ENCODE measurements at regions not wholly inside any gene's neighbourhood (a gene's known extent, or its start where the extent isn't known, plus 50 kb on each side); places are given as distances from the start of the nearest gene placed in this dataset.

DNA sequence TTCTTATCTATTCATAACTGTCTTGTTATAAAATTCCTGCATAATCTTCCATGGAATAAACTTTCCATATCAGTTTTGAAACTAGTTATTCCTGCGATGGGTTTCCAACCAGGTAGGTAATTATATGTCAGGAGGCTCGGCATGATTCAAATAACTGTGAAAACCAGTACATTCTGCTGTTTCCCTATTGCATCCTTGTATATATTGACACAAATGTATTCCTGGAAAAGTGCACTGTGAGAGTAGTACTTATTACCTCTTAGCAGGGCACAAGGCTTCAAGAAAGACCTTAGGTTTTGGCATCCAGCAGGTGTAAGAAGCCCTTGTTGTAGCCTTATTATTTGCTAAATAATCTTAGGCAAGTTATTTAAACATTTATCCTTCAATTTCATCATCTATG, 1131.3 kb upstream of the ATXN8OS start:
- Histone ChIP-seq H3K79me2 (ENCODE audit: insufficient read depth, low read length) (no peaks in the 10 kb centered on the region), H3K9me3 (ENCODE audit: insufficient read depth, low read length) (no peaks in the 10 kb centered on the region), H3K9ac (ENCODE audit: low read length) (no peak overlapping the region), H4K20me1 (ENCODE audit: low read depth, low read length) (no peaks in the 10 kb centered on the region), H3K4me2 (ENCODE audit: low read depth, low read length, poor library complexity, severe bottlenecking) (no peak overlapping the region), H3K27me3 (ENCODE audit: low read length) (no peaks in the 10 kb centered on the region), H3K9me2 (replicated peaks; ENCODE audit: insufficient read depth, low read length) (no peaks in the 10 kb centered on the region), H2AFZ (ENCODE audit: low read depth, low read length, severe bottlenecking) (no peak overlapping the region), H3K36me3 (ENCODE audit: low read length) (no peaks in the 10 kb centered on the region), H3F3A (ENCODE audit: insufficient read depth) (no peaks in the 10 kb centered on the region), H3K4me3 (ENCODE audit: insufficient read depth, low read length, poor library complexity, severe bottlenecking) (no peak overlapping the region), H3K27ac (ENCODE audit: low read depth, low read length) (no peak overlapping the region)
- TF ChIP-seq CTCF (IDR thresholded peaks at IDR 0.05; ENCODE audit: insufficient read depth, low read length, poor library complexity, severe bottlenecking): no peak
- TF ChIP-seq EZH2phosphoT487 (conservative IDR thresholded peaks at IDR 0.05; ENCODE audit: low read length): no peak

DNA sequence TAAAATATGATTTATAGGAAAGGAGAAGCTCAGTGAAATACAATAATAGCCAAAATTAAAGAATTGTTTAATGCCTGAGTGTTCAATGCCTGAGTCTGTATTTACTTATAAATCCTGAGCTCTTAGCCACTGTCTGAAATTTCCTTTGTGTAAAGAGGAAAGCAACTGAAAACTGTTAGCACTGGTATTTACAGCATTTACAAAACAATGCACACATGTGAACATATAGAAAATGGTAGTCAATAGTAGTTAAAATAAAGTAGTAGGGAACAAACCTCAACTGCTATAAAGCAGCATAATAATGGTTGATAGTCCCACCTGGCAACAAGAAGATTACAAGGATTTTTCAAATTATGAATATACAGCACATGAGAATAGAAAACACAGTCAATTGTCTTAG, 1137.1 kb upstream of the ATXN8OS start:
- no peak for TF ChIP-seq EZH2phosphoT487 (conservative IDR thresholded peaks at IDR 0.05; ENCODE audit: low read length)
- TF ChIP-seq CTCF (IDR thresholded peaks at IDR 0.05; ENCODE audit: insufficient read depth, low read length, poor library complexity, severe bottlenecking): no peak
- Histone ChIP-seq H3F3A (ENCODE audit: insufficient read depth) (no peaks in the 10 kb centered on the region), H3K27ac (ENCODE audit: low read depth, low read length) (no peak overlapping the region), H2AFZ (ENCODE audit: low read depth, low read length, severe bottlenecking) (no peak overlapping the region), H3K79me2 (ENCODE audit: insufficient read depth, low read length) (no peaks in the 10 kb centered on the region), H3K9me2 (replicated peaks; ENCODE audit: insufficient read depth, low read length) (no peaks in the 10 kb centered on the region), H3K4me2 (ENCODE audit: low read depth, low read length, poor library complexity, severe bottlenecking) (no peak overlapping the region), H4K20me1 (ENCODE audit: low read depth, low read length) (no peaks in the 10 kb centered on the region), H3K9ac (ENCODE audit: low read length) (no peak overlapping the region), H3K9me3 (ENCODE audit: insufficient read depth, low read length) (no peaks in the 10 kb centered on the region), H3K36me3 (ENCODE audit: low read length) (no peaks in the 10 kb centered on the region), H3K27me3 (ENCODE audit: low read length) (no peaks in the 10 kb centered on the region), H3K4me3 (ENCODE audit: insufficient read depth, low read length, poor library complexity, severe bottlenecking) (no peak overlapping the region)

DNA sequence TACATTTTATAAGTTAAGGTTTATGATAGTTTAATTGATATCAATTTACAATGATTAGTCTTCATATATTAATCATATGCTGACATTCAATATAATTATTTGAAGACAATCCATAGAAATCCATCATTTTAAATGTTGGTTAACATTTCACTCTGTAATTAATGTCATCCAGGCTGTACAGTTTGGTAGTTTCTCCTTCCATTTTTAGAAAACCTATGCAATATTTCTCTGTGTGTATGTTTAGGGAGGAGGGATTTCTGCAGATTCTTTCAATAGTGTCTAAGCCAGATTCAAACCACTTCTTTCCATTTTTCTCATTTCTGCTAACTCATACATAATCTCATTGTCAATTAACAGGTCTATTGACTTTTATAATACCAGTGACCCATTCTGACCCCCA, 1159.0 kb upstream of the ATXN8OS start:
- H3K4me3 ChIP-seq (ENCODE audit: insufficient read depth, low read length, poor library complexity, severe bottlenecking): no peak overlapping the region
- no peaks in the 10 kb centered on the region for H3K27me3 ChIP-seq (ENCODE audit: low read length)
- no peaks in the 10 kb centered on the region for H3K9me2 ChIP-seq (replicated peaks; ENCODE audit: insufficient read depth, low read length)
- H3K4me2 ChIP-seq (ENCODE audit: low read depth, low read length, poor library complexity, severe bottlenecking): no peak overlapping the region
- TF ChIP-seq CTCF (IDR thresholded peaks at IDR 0.05; ENCODE audit: insufficient read depth, low read length, poor library complexity, severe bottlenecking) (no peak), EZH2phosphoT487 (conservative IDR thresholded peaks at IDR 0.05; ENCODE audit: low read length) (no peak)
- H3K79me2 ChIP-seq (ENCODE audit: insufficient read depth, low read length): no peaks in the 10 kb centered on the region
- no peak overlapping the region for H3K9ac ChIP-seq (ENCODE audit: low read length)
- no peak overlapping the region for H2AFZ ChIP-seq (ENCODE audit: low read depth, low read length, severe bottlenecking)
- no peaks in the 10 kb centered on the region for H4K20me1 ChIP-seq (ENCODE audit: low read depth, low read length)
- H3K27ac ChIP-seq (ENCODE audit: low read depth, low read length): no peak overlapping the region
- no peaks in the 10 kb centered on the region for H3F3A ChIP-seq (ENCODE audit: insufficient read depth)
- no peaks in the 10 kb centered on the region for H3K9me3 ChIP-seq (ENCODE audit: insufficient read depth, low read length)
- H3K36me3 ChIP-seq (ENCODE audit: low read length): no peaks in the 10 kb centered on the region

GRCh38 chr13:68944272-68944671, 1163.4 kb upstream of the ATXN8OS start:
- TF ChIP-seq CTCF (IDR thresholded peaks at IDR 0.05; ENCODE audit: insufficient read depth, low read length, poor library complexity, severe bottlenecking): no peak
- TF ChIP-seq EZH2phosphoT487 (conservative IDR thresholded peaks at IDR 0.05; ENCODE audit: low read length): no peak

More at GRCh38 chr13:68944272-68944671, 1163.4 kb upstream of the ATXN8OS start:
- Histone ChIP-seq H4K20me1 (ENCODE audit: low read depth, low read length) (no peaks in the 10 kb centered on the region), H3K4me3 (ENCODE audit: insufficient read depth, low read length, poor library complexity, severe bottlenecking) (no peak overlapping the region), H3K4me2 (ENCODE audit: low read depth, low read length, poor library complexity, severe bottlenecking) (no peak overlapping the region), H3K9ac (ENCODE audit: low read length) (no peak overlapping the region), H2AFZ (ENCODE audit: low read depth, low read length, severe bottlenecking) (no peak overlapping the region), H3K9me3 (ENCODE audit: insufficient read depth, low read length) (no peaks in the 10 kb centered on the region), H3K36me3 (ENCODE audit: low read length) (no peaks in the 10 kb centered on the region), H3K79me2 (ENCODE audit: insufficient read depth, low read length) (no peaks in the 10 kb centered on the region), H3K9me2 (replicated peaks; ENCODE audit: insufficient read depth, low read length) (no peaks in the 10 kb centered on the region), H3K27ac (ENCODE audit: low read depth, low read length) (no peak overlapping the region), H3F3A (ENCODE audit: insufficient read depth) (no peaks in the 10 kb centered on the region), H3K27me3 (ENCODE audit: low read length) (no peaks in the 10 kb centered on the region)
